ENCODE measurements at regions not wholly inside any gene's neighbourhood (a gene's known extent, or its start where the extent isn't known, plus 50 kb on each side); places are given as distances from the start of the nearest gene placed in this dataset.

DNA sequence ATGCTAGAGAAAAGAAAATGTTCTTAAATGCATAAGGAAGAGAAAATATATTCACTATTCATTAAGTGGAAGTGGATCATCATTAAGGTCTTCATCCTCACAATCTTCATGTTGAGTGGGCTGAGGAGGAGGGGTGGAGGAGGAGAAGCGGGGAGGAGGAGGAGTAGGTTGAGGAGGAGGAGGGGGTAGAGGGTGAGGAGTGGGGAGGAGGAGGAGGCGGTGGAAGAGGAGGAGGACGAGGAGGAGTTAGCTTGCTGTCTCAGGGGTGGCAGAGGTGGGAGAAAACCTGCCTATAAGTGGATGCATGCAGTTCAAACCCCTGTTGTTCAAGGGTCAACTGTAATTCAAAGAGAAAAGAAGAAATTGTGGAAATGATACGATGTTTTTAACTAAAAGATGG lies 71.6 kb downstream of the MYEOV start:
- no peak for DNase-seq

- no peak for DNase-seq
Observed at GRCh38 chr11:69366591-69366990, 72.6 kb downstream of the MYEOV start.

- no peak for DNase-seq
Observed at GRCh38 chr11:69367211-69367964, 73.4 kb downstream of the MYEOV start.

GRCh38 chr11:69368119-69368880 lies 74.3 kb downstream of the MYEOV start:
- DNase-seq = peak in 1 of 2 experiments; percentile 0

DNA sequence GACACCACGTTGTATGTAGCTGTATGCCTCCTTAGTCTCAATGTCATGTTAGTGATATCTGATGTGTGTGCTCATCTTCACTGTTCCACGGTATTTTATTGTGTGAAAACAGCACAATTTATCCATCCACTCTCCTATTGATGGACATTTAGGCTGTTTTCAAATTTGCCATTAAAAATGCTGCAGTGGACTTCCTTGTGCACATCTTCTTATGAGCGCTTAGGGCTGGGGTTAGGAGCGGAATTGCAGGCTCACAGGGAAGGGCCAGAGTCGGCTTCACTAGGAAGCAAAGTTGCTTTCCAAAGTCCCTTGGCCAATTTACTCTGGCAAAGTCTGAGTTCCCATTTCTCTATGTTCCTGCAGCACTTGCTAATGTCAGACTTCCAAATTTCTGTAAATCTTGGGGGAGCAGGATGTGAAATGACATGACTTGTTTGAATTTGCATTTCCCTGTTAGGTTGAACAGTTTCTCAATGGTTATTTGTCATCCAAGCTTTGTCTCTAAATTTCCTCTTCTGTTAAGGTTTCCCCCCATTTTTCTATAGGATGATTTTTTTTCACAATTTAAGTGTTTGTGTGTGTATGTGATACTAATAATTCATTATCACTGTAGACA lies 75.4 kb downstream of the MYEOV start:
- DNase-seq = no peak

GRCh38 chr11:69369945-69370344 lies 76.0 kb downstream of the MYEOV start:
- DNase-seq = no peak

GRCh38 chr11:69370984-69371709 lies 77.2 kb downstream of the MYEOV start:
- DNase-seq = no peak

DNA sequence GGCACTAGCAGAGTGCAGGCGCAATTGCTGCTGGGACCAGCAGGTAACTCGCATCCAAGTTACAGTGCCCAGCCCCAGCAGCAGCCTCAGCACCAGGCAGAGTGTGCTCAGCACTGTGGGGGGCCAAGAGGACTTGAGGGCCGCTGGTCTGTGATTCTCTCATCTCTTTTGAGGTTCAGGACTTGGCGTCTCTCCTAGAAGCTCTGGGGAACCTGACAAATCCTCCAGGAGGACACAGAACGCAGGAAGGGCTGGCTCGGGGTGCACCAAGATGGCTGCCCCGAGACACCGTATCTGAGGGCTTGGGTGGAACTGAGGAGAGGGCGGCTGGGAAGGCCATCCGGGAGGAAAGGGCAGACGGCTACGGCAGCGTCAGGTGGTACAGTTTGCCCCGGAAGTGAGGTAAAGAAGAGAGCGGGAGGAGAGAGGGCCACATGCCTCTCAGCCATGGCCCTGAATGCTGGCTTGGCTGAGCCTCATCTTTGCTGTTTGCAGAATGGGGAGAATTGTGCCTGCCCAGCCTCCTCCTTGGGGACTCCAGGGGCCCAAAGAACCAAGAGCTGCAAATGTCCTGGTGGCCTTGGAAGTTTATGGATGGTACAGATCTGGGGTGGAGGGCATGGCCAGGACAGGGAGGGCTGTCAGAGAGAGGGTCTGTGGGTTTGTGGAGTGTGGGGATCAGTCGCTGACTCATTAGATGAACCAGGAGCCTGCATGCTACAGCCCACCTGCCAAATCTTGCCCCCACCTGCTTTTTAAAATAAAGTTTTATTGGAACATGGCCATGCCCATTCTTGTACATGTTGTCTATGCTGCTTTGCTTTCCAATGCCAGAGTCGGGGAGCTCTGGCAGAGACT lies 78.0 kb downstream of the MYEOV start:
- DNase-seq = no peak

GRCh38 chr11:69372589-69373250 lies 78.8 kb downstream of the MYEOV start:
- DNase-seq = no peak

DNA sequence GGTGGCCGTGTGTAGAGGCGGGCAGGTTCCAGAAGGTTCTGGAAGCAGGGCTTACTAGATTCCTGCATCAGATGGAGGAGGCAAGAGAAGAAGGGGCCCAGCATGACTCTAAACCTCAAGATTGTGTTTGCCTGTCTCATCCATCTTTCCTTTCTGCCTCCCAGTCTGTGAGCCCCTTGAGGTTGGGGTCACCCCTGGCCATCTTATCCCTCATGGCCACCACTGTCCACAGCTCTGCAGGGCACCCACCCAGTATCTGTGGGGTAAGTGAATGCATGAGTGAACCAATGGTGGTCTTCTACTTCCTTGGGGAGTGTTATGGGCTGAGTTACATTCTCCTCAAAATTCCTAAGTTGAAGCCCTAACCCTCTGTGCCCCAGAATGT lies 79.3 kb downstream of the MYEOV start:
- no peak for DNase-seq

- DNase-seq = no peak
Observed at GRCh38 chr11:69374110-69374945, 80.4 kb downstream of the MYEOV start.

- no peak for DNase-seq
Observed at GRCh38 chr11:69374946-69375310, 81.0 kb downstream of the MYEOV start.

GRCh38 chr11:69375316-69376154 lies 81.6 kb downstream of the MYEOV start:
- no peak for DNase-seq

DNA sequence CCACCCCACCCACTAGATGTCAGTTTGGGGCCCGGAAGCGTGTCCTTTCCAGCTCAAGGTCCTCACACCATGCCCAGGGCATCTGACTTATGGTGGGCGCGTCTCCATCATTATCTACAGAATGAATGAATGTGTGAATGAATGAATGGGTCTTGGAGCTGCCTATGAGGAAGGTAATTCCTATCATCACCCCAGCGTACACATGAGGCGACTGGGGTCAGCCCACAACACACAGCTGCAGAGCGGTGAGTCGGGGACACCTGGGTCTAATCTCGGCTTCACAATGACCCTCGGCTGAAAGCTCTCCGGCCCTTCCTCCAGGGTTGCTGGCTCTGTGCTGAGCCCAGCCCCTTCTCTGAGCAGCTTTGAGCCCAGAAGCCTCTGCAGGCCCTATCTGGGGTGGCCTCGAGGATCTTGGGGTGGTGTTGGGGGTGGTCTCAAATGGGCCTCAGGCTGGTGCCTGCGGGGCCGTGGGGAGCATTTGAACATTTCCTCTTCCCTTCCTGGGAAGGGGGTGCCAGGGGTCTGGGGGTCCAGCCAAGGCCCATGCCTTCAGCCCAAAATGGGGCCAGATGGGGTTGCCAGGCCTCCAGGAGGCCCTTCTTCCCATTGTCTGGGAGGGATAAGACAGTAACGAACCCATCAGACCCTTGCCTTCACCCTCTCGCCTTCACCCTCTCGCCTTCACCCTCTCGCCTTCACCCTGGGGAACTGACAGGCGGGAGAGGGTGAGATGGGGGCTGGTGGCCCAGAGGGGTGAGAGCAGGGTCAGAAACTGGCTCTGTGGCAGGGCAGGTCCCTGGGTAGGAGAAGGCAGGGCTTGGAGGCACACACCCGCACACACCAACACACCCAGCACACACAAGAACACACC lies 82.4 kb downstream of the MYEOV start:
- DNase-seq = no peak

GRCh38 chr11:69377029-69377952 lies 83.3 kb downstream of the MYEOV start:
- no peak for DNase-seq

DNA sequence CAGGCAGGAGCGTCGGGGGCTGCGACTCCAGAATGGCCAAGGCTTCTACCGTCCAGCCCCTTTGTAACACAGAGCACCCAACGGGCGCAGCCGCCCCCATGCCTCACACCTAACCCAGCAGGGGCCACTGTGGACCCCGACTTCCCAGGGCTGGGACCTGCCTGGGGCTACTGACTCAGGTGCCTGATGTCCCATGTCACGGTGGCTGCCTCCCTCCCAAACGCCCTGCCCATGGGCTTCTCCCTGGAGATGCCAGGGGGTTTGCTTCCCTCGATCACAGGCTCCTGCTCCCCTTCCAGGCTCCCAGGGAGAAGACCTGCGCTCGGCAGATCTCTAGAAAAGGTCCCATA lies 84.0 kb downstream of the MYEOV start:
- no peak for DNase-seq

DNA sequence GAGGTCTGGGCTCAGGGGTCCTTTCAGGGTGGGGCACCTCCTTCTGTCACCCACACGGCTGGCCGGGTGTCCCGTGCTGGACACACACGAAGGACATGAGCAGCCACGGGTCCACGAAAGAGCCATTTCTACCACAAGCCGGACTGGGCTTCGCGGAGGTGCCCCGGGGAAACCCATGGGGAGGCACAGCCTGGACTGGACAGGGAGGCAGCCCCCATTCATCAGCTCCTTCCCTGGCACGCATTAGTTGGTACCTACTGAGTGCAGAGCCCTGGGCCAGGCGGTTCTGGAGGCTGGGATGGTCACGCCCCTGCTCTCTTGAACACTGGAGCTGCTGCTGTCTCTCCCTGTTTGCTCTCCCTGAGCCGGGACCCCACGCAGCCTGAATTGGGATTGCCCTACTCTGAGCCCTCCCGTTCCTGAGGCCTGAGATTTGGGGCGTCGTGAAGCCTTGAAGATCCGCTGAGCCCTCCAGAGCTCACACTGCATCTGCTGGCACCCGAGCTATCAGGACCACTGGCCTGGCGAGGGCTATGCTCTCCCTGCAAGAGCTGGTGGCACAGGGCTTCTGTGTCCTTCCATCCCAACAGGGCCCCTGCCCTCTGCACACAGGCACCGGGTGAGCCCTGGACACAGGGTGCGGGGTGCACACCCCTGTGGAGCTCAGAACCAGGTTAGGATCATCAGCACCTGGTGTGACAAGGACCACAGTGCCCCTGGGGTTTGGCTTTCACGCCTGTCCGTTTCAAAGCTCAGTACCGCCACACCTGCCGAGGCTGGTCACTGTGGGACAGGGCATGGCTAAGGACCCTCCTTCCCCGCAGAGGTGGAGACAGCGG lies 84.6 kb downstream of the MYEOV start:
- no peak for DNase-seq
